OCI-M2 (cell line): ENCODE measurements at regions not wholly inside any gene's neighbourhood (a gene's known extent, or its start where the extent isn't known, plus 50 kb on each side); places are given as distances from the start of the nearest gene placed in this dataset.
"Not testable (repeated sequence)": the region's sequence is repeated elsewhere in the genome, so short reads cannot be mapped to it uniquely, and the experiment has no call there.

Source experiments
- DNase-seq: peaks from one replicate; lab custom pipeline; 2025; ENCODE audit not compliant: unreplicated experiment; lab: John Stamatoyannopoulos, UW

GRCh38 chr18:70414315-70414900 is 125.6 kb downstream of the SOCS6 start:
- DNase-seq: no peak

GRCh38 chr18:70413455-70413854 is 124.6 kb downstream of the SOCS6 start:
- no peak for DNase-seq

DNA sequence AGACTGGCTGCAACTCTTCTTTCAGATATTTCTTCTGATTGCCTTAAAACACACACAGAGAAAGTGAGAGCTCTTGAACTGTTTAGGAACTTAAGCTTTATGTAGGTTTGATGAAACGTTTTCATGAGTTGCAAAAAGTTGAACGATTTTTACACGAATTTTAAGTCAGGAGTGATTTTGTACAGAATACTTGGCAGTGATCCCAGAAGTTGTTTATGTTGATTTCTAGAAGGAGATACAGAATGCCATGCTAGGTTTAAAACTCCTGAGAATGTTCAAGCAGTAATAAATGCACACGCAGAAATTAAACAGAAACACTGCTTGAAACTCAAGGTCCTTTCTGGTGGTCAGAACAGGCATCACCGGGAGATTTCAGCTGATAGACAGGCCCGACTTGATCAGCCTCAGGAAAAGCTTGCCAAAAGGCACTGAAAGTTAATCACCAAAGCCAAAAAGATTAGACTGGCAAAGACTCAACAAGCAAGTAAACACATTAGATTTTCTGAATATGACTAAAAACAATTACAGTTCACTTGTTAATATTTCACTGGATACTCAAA is 123.1 kb downstream of the SOCS6 start:
- DNase-seq: no peak

- DNase-seq: no peak
Observed at GRCh38 chr18:70411307-70411706, 122.5 kb downstream of the SOCS6 start.

DNA sequence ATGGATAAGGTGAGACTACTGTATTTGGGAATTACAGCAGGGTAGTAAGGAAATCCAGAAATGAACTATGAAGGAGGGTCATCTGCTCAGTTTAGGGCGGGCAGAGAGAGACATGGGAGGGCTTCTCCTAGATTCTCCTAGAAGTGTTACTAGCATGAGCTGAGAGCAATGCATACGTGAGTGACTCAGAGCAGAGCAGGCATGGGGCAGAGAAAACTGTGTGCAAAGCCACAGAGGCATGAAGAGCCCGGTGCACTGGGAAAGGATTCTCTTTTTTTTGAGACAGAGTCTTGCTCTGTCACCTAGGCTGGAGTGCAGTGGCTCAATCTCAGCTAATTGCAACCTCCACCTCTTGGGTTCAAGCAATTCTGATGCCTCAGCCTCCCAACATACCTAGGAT is 116.2 kb downstream of the SOCS6 start:
- DNase-seq: no peak

GRCh38 chr18:70400476-70400875 is 111.6 kb downstream of the SOCS6 start:
- no peak for DNase-seq

DNA sequence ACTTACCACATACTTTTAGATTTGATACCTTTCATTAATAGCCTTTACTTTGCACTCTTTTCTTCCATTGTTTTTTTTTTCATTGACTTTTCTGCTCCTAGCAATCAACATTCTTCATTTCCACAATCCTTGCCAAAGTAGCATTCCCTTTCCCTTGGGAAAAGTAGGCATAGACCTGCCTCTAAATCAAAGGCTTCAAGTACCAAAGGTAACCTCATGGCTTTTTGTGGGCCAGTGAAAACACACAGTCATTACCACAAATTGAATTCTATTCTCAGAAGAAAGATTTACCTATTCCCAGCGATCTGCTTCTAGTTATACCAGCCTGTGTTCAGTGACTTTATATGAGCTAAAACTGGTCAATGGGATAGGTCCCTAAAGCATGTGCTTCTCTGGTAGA is 109.2 kb downstream of the SOCS6 start:
- DNase-seq: no peak

- no peak for DNase-seq
Observed at GRCh38 chr18:70397259-70397925, 108.5 kb downstream of the SOCS6 start.

DNA sequence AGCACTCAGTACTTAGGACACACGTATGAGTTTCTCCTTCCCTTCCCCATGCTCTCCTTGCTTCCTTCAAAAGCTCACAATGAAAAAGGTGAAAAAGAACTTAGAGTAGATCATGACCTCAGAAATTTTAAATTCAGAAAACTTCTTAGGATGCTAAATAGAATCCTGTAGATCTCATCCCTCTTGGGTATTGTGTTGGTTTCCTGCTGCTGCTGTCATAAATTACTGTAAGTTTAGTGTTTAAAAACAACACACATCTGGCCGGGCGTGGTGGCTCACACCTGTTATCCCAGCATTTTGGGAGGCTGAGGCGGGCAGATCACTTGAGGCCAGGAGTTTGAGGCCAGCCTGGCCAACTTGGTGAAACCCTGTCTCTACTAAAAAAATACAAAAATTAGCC is 106.9 kb downstream of the SOCS6 start:
- DNase-seq: not testable (repeated sequence)

DNA sequence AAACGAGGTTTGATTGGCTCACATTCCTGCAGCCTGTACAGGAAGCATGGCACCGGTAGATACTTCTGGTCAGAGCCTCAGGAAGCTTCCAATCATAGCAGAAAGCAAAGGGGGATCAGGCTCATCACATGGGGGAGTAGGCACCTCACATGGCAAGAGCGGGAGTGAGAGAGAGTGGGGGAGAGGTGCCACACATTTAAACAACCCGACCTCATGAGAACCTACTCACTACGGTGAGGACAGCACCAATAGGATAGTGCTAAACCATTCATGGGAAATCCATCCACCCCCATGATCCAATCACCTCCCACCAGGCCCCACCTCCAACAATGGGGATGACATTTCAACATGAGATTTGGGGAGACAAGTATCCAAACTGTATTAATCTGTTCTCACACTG is 105.8 kb downstream of the SOCS6 start:
- no peak for DNase-seq

GRCh38 chr18:70390371-70391090 is 101.7 kb downstream of the SOCS6 start:
- no peak for DNase-seq

- DNase-seq: not testable (repeated sequence)
Observed at GRCh38 chr18:70389036-70389435, 100.2 kb downstream of the SOCS6 start.

GRCh38 chr18:70387027-70387426 is 98.2 kb downstream of the SOCS6 start:
- no peak for DNase-seq

- no peak for DNase-seq
Observed at GRCh38 chr18:70386582-70386981, 97.7 kb downstream of the SOCS6 start.

- no peak for DNase-seq
Observed at GRCh38 chr18:70385474-70385873, 96.6 kb downstream of the SOCS6 start.

DNA sequence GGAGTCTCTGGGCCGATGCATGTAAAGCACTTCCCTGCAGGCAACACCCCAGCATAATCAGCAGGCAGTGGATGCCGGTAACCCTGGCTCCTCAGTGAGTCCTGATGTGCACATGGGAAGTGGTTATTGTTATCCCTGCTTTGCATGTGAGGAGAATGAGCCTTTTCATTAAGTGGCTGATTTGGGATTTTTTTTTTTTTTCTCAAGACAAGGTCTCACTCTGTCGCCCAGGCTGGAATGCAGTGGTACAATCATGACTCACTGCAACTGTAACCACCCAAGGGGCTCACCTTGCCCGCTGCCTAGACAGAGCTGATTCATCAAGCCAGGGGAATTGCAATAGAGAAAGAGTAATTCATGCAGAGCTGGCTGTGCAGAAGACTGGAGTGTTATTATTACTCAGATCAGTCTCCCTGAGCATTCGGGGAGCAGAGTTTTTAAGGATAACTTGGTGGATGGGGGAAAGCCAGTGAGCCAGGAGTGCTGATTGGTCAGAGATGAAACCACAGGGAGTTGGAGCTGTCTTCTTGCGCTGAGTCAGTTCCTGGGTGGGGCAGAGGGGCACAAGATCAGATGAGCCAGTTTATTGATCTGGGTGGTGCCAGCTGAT is 95.4 kb downstream of the SOCS6 start:
- DNase-seq: no peak

GRCh38 chr18:70382992-70383717 is 94.3 kb downstream of the SOCS6 start:
- no peak for DNase-seq

- DNase-seq: no peak
Observed at GRCh38 chr18:70382017-70382416, 93.2 kb downstream of the SOCS6 start.

DNA sequence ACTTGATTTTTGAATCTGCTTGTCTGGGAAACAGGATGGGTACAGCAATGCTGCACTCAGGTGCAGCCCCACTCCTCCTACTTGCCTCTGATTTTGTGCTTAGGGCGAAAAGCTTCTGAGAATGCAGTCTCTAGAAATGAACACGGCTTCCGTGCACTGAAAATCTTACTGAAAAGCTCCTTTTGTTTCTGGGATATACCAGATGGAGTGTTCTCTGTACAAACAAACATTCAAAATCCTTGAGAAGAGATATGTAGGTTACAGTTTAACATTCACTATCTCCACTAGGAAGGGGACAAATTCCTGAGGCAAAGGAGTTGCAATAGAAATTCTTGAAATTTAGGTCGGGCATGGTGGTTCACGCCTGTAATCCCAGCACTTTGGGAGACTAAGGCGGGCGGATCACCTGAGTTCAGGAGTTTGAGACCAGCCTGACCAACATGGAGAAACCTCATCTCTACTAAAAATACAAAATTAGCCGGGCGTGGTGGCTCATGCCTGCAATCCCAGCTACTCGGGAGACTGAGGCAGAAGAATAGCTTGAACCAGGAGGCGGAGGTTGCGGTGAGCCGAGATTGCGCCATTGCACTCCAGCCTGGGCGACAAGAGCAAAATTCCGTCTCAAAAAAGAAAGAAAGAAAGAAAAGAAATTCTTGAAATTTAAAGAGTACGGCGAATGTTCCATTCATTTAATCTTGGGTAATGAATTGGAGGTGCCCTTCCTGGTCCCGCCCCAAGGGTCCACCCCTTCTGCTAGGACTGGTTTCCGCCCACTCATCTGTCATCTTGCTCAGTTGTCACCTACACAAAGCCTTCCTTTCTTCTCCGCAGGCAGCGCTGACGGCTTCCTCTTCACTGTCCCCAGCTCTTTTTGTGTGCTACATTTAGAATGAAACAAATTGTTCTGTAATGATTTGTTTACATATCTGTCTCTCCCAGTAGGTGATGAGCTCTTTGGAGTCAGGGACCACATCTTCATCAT is 92.4 kb downstream of the SOCS6 start:
- no peak for DNase-seq
